Aorta (tissue), 5 donors: ENCODE measurements at regions not wholly inside any gene's neighbourhood (a gene's known extent, or its start where the extent isn't known, plus 50 kb on each side); places are given as distances from the start of the nearest gene placed in this dataset.
"Not testable (repeated sequence)": the region's sequence is repeated elsewhere in the genome, so short reads cannot be mapped to it uniquely, and the experiment has no call there.

Experiments used
- ATAC-seq: fragments of 200-7000 bp; cut with Tn5 transposase; one replicate; pipeline ENCODE4 v1.9.1; 2022; ENCODE audit warnings: moderate library complexity; ENCODE audit not compliant: low FRiP score
- DNase-seq, 2 donors: peaks; one replicate each; pipeline ENCODE4 v3.0.0-alpha.2; 2020
- H3K27ac ChIP-seq, 2 donors: one replicate each; pipeline ENCODE4 v1.5.1; 2013; ENCODE audit warnings: low read length in 2 of 2, mild to moderate bottlenecking in 2 of 2, moderate library complexity in 2 of 2, control low read depth in 1 of 2, inconsistent platforms in 1 of 2, low read depth in 1 of 2
- H3K27me3 ChIP-seq, 2 donors: one replicate each; pipeline ENCODE4 v1.6.1; 2013; ENCODE audit warnings: control low read depth in 1 of 2, low read length in 1 of 2, mild to moderate bottlenecking in 1 of 2, moderate library complexity in 1 of 2; ENCODE audit not compliant: insufficient read depth in 2 of 2, control insufficient read depth in 1 of 2
- H3K36me3 ChIP-seq, 2 donors: one replicate each; pipeline ENCODE4 v1.6.1; 2013; ENCODE audit warnings: control low read depth in 1 of 2, low read length in 1 of 2, mild to moderate bottlenecking in 1 of 2; ENCODE audit not compliant: insufficient read depth in 2 of 2, control insufficient read depth in 1 of 2
- H3K4me1 ChIP-seq, 2 donors: one replicate each; pipeline ENCODE4 v1.6.1; 2013; ENCODE audit warnings: low read length in 2 of 2, control low read depth in 1 of 2, mild to moderate bottlenecking in 1 of 2, moderate library complexity in 1 of 2; ENCODE audit not compliant: insufficient read depth in 2 of 2, control insufficient read depth in 1 of 2
- H3K4me3 ChIP-seq, 2 donors: one replicate each; pipeline ENCODE4 v1.5.1; 2013; ENCODE audit warnings: low read length in 2 of 2, control low read depth in 1 of 2, mild to moderate bottlenecking in 1 of 2
- H3K9me3 ChIP-seq: one replicate; pipeline ENCODE4 v1.6.1; 2013; ENCODE audit warnings: mild to moderate bottlenecking, low read length; ENCODE audit not compliant: control insufficient read depth
- WGBS, 2 donors: extraction: QIAGEN DNeasy Blood & Tissue Kit; methylation state at CpG; one replicate each; pipeline ENCODE4 v1.1.7; 2013; 5-methylcytosine and 5-hydroxymethylcytosine counted together
- intact Hi-C, 2 donors: fragments of 100-400 bp; cut with DNase I; formaldehyde crosslinking; loops; one replicate each; pipeline versions ENCODE4 v1.14.2 to v1.15.0; 2022
- donor health status: healthy with polysubstance abuse.
- donor health status: Bipolar disorder and iron deficiency.
- donor health status: DM: no; HTN: no; CAD: no.
- donor health status: DM: no; HTN: no; CAD: no.
- donor health status: DM: yes; HTN: yes; CAD: no.

- H3K4me3 ChIP-seq, H3K4me1 ChIP-seq, DNase-seq, H3K27me3 ChIP-seq, H3K9me3 ChIP-seq, intact Hi-C loops, H3K27ac ChIP-seq, ATAC-seq, H3K36me3 ChIP-seq: not testable (repeated sequence)
- no CpG with 5 or more reads among the region's 1 CpG for WGBS, 2 donors
Observed at GRCh38 chr10:87300163-87300562, 57.4 kb upstream of the NUTM2D start.

- H3K4me3 ChIP-seq, intact Hi-C loops, H3K9me3 ChIP-seq, H3K27ac ChIP-seq, H3K4me1 ChIP-seq, H3K27me3 ChIP-seq, H3K36me3 ChIP-seq: not testable (repeated sequence)
- DNase-seq (peak; percentile 75 to 78), ATAC-seq (peak; percentile 97)
- WGBS, 2 donors, result 8 to 9% methylated on average over 12 to 14 of the region's 16 CpGs
Observed at GRCh38 chr10:87301466-87302115, 56.0 kb upstream of the NUTM2D start.

GRCh38 chr10:87302132-87302531, 55.4 kb upstream of the NUTM2D start:
- intact Hi-C loops, H3K4me3 ChIP-seq, H3K36me3 ChIP-seq, H3K27ac ChIP-seq, DNase-seq, H3K27me3 ChIP-seq, H3K9me3 ChIP-seq, H3K4me1 ChIP-seq, ATAC-seq: not testable (repeated sequence)
- 96 to 97% methylated on average over 1 of the region's 3 CpGs for WGBS, 2 donors

- intact Hi-C loops, H3K4me1 ChIP-seq, H3K36me3 ChIP-seq, ATAC-seq, H3K27ac ChIP-seq, H3K9me3 ChIP-seq, H3K27me3 ChIP-seq, DNase-seq, H3K4me3 ChIP-seq: not testable (repeated sequence)
- 97% methylated on average over 1 of the region's 4 CpGs; no CpG with 5 or more reads in 1 of the 2 donors for WGBS, 2 donors
Observed at GRCh38 chr10:87303707-87304106, 53.8 kb upstream of the NUTM2D start.

GRCh38 chr10:87306681-87307080, 50.9 kb upstream of the NUTM2D start:
- H3K36me3 ChIP-seq, H3K9me3 ChIP-seq, H3K27me3 ChIP-seq, H3K27ac ChIP-seq, ATAC-seq, H3K4me3 ChIP-seq, intact Hi-C loops, DNase-seq, H3K4me1 ChIP-seq: not testable (repeated sequence)
- WGBS, 2 donors, result 68 to 91% methylated on average over 2 to 3 of the region's 4 CpGs
